A673 (cell line): ENCODE measurements at regions not wholly inside any gene's neighbourhood (a gene's known extent, or its start where the extent isn't known, plus 50 kb on each side); places are given as distances from the start of the nearest gene placed in this dataset.

Experiments
- BruUV-seq: library from RNA; stranded (reverse); fragments of 400-500 nt; replicated peaks from 2 replicates; lab custom pipeline; 2021; lab: Mats Ljungman, UMichigan
- CTCF ChIA-PET: fragments of 300-600 bp; sonication (Branson Sonifier 250); formaldehyde crosslinking; loops from one replicate; lab custom pipeline; 2022; ENCODE audit warnings: antibody characterized with exemption; lab: Charles Lee
- POLR2A ChIA-PET: fragments of 300-600 bp; sonication (Branson Sonifier 250); formaldehyde crosslinking; loops from one replicate; lab custom pipeline; 2022; ENCODE audit warnings: antibody characterized with exemption; ENCODE audit not compliant: low non-redundant PET; lab: Charles Lee
- DNase-seq: peaks from one replicate; pipeline ENCODE4 v3.0.0-alpha.2; 2015; ENCODE audit warnings: low spot score
- H3K27ac ChIP-seq: fragments of 200-600 bp; sonication (generic); 2 replicates; pipeline ENCODE4 v1.5.1; 2016; ENCODE audit warnings: mixed run types, low read depth, mild to moderate bottlenecking, mixed read lengths, antibody characterized with exemption, low read length; ENCODE audit not compliant: poor library complexity, severe bottlenecking
- H3K27me3 ChIP-seq: fragments of 200-600 bp; sonication (generic); replicated peaks from 2 replicates; pipeline ENCODE4 v1.6.1; 2017; ENCODE audit warnings: mixed run types, low read depth, mild to moderate bottlenecking, mixed read lengths, antibody characterized with exemption, low read length; ENCODE audit not compliant: insufficient read depth, poor library complexity
- H3K36me3 ChIP-seq: fragments of 200-600 bp; sonication (generic); 2 replicates; pipeline ENCODE4 v1.6.1; 2016; ENCODE audit warnings: mixed run types, mild to moderate bottlenecking, mixed read lengths, antibody characterized with exemption, low read length; ENCODE audit not compliant: insufficient read depth, poor library complexity, severe bottlenecking
- H3K4me1 ChIP-seq: fragments of 200-600 bp; sonication (generic); 2 replicates; pipeline ENCODE4 v1.6.1; 2017; ENCODE audit warnings: mixed run types, mild to moderate bottlenecking, mixed read lengths, antibody characterized with exemption, low read length; ENCODE audit not compliant: insufficient read depth, poor library complexity, severe bottlenecking
- H3K4me3 ChIP-seq: fragments of 200-600 bp; sonication (generic); 2 replicates; pipeline ENCODE4 v1.5.1; 2016; ENCODE audit warnings: low read depth, mixed run types, mild to moderate bottlenecking, mixed read lengths, low read length; ENCODE audit not compliant: poor library complexity, severe bottlenecking
- H3K9me3 ChIP-seq: fragments of 200-600 bp; sonication (generic); 2 replicates; pipeline ENCODE4 v1.6.1; 2016; ENCODE audit warnings: mixed run types, low read depth, mild to moderate bottlenecking, mixed read lengths, antibody characterized with exemption, low read length; ENCODE audit not compliant: poor library complexity, severe bottlenecking
- CTCF ChIP-seq: fragments of 300-800, 200-600 bp; sonication (generic); conservative IDR thresholded peaks from 2 replicates; pipeline ENCODE4 v1.5.1; 2017; ENCODE audit warnings: low read depth, mild to moderate bottlenecking, antibody characterized with exemption, low read length, moderate library complexity, mixed read lengths
- EZH2 ChIP-seq: fragments of 200-600 bp; sonication (generic); IDR thresholded peaks from 2 replicates; pipeline ENCODE4 v1.6.1; 2017; ENCODE audit warnings: borderline replicate concordance, low read depth, mild to moderate bottlenecking, mixed read lengths, antibody characterized with exemption, low read length; ENCODE audit not compliant: poor library complexity, severe bottlenecking
- intact Hi-C: fragments of 100-400 bp; cut with micrococcal nuclease; formaldehyde crosslinking; loops from one replicate; pipeline ENCODE4 v1.10.0; 2022; ENCODE audit not compliant: unreplicated experiment

- no peaks in the 10 kb centered on the region for H3K27me3 ChIP-seq
- no peak for DNase-seq
- POLR2A ChIA-PET: no interaction called here
- H3K36me3 ChIP-seq: no peaks in the 10 kb centered on the region
- no peaks in the 10 kb centered on the region for H3K4me1 ChIP-seq
- CTCF ChIA-PET: no interaction called here
- no TSS peak for BruUV-seq
- no peak overlapping the region for H3K27ac ChIP-seq
- intact Hi-C loops: no loop called here
- no peaks in the 10 kb centered on the region for H3K9me3 ChIP-seq
- TF ChIP-seq CTCF (no peak), EZH2 (no peak)
- H3K4me3 ChIP-seq: no peak overlapping the region
Observed at GRCh38 chr21:15524855-15525254, 204.9 kb upstream of the USP25 start.

- Histone ChIP-seq H3K27ac (no peak overlapping the region), H3K9me3 (no peaks in the 10 kb centered on the region), H3K4me3 (no peak overlapping the region), H3K27me3 (no peaks in the 10 kb centered on the region), H3K4me1 (no peaks in the 10 kb centered on the region), H3K36me3 (no peaks in the 10 kb centered on the region)
- ChIA-PET CTCF (no interaction called here), POLR2A (no interaction called here)
- no TSS peak for BruUV-seq
- TF ChIP-seq EZH2 (no peak), CTCF (no peak)
- DNase-seq: no peak
- intact Hi-C loops: no loop called here
Observed at GRCh38 chr21:15526798-15527197, 203.0 kb upstream of the USP25 start.

- Histone ChIP-seq H3K4me3 (no peak overlapping the region), H3K36me3 (no peaks in the 10 kb centered on the region), H3K9me3 (no peaks in the 10 kb centered on the region), H3K4me1 (no peaks in the 10 kb centered on the region), H3K27me3 (no peaks in the 10 kb centered on the region), H3K27ac (no peak overlapping the region)
- DNase-seq: no peak
- intact Hi-C loops: no loop called here
- TF ChIP-seq CTCF (no peak), EZH2 (no peak)
- CTCF ChIA-PET: no interaction called here
- POLR2A ChIA-PET: no interaction called here
- BruUV-seq: no TSS peak
Observed at GRCh38 chr21:15528346-15528745, 201.4 kb upstream of the USP25 start.
